GM18907 (cell line): ENCODE measurements at regions not wholly inside any gene's neighbourhood (a gene's known extent, or its start where the extent isn't known, plus 50 kb on each side); places are given as distances from the start of the nearest gene placed in this dataset.
"Not testable (repeated sequence)": the region's sequence is repeated elsewhere in the genome, so short reads cannot be mapped to it uniquely, and the experiment has no call there.

Source experiments
- ATAC-seq: cut with Tn5 transposase; IDR thresholded peaks from one replicate; pipeline ENCODE4 v1.9.1; 2021; ENCODE audit warnings: mild to moderate bottlenecking, moderate library complexity; ENCODE audit not compliant: unreplicated experiment

DNA sequence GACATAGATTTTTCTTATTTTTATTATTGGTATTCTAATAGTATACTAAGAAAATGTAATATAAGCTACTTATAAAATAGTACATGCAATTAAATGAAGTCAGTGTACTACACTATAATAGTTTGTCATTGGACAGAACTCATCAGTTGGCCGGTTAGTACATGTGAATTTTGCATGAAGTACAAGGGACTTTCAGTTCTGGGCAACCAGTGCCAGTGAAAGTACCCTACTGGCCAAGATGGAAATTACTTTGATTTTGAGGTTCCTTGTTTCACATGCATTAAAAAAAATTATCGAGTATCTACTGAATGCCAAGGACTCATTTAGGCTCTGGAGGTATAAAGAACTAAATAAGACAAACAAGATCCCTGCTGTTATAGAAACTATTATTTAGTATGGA lies 213.4 kb upstream of the ELL2 start:
- peak; percentile 55 for ATAC-seq

- ATAC-seq = no peak
Observed at GRCh38 chr5:96173366-96173765, 211.7 kb upstream of the ELL2 start.

DNA sequence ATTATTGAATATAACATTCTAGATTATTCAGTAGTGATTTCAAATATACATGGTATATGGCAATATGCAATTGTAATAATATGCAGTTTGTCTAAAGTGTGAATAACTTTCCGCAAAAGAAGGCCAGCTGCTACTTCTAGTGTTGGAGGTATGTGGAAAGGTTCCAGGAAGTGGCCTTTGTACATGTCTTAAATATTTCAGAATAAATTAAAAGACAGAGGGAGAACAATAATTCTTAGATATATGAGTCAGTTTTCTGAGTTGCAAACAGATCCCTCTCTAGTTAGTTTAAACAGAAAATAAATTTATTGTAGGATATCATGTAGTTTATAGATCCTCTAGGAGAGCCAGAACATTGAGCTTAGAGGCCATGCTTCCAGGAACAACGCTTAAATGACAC lies 210.8 kb upstream of the ELL2 start:
- no peak for ATAC-seq

DNA sequence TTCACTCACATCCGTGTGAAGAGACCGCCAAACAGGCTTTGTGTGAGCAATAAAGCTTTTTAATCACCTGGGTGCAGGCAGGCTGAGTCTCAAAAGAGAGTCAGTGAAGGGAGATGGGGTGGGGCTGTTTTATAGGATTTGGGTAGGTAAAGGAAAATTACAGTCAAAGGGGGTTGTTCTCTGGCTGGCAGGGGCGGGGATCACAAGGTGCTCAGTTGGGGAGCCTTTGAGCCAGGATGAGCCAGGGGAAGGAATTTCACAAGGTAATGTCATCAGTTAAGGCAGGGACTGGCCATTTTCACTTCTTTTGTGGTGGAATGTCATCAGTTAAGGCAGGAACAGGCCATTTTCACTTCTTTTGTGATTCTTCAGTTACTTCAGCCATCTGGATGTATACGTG lies 210.3 kb upstream of the ELL2 start:
- ATAC-seq = not testable (repeated sequence)

GRCh38 chr5:96170481-96171125 lies 209.0 kb upstream of the ELL2 start:
- not testable (repeated sequence) for ATAC-seq

DNA sequence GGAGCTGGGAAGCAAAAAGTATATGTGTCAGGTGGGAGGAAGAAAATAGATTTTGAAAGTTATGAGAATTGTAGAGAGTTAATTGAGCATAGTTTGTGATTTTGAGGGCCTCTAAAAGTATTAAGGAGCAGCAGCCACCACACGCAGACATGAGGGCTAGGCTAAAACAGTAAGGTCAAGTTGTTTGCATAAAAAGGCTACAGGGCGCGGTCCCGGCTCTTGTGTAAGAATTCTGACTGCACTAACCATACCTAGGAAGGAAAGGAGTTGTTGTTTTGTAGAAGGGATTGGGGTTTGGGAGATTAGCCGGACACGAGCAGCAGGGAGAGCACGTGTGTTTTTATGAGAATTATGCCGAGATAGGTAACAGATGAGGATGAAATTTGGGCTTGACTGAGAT lies 207.2 kb upstream of the ELL2 start:
- ATAC-seq = not testable (repeated sequence)

DNA sequence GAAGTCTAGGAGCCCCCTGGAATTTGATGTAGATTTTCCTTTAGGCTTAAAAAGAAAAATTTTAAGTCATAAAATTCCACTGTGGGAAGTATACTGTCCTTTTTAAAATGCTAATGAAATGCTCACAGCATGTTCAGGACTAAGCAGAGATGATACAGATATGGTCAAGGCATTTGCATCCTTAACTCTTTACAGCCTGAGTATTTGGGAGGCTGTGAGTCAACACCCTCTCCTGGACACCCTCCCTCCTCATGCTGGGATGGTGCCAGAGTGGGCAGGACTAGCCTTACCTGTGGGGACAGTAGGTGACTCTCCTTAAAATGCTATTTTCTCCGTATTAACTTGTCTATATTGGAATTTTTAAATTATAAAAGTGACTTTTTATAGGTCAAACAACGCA lies 197.4 kb upstream of the ELL2 start:
- ATAC-seq = no peak

DNA sequence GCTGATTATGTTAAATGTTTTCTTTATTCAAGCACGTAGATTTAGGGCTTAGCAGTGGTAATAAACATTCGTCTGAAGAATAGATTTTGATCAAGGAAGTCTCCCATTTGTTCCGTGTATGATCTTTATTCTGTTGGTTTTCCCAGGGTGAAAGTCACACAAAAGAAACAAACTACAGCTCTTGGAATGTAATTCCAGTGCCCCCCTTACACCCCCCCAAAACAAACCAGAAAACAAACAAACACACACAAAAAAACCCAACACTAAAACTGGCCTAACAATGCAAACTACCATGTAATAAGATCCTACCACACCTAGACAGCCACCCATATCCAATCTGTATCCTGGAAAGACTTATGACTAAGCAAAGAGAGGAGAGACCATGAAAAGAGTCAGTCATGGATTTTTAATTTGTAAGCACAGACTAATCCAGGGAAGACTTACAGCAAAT lies 196.2 kb upstream of the ELL2 start:
- no peak for ATAC-seq

DNA sequence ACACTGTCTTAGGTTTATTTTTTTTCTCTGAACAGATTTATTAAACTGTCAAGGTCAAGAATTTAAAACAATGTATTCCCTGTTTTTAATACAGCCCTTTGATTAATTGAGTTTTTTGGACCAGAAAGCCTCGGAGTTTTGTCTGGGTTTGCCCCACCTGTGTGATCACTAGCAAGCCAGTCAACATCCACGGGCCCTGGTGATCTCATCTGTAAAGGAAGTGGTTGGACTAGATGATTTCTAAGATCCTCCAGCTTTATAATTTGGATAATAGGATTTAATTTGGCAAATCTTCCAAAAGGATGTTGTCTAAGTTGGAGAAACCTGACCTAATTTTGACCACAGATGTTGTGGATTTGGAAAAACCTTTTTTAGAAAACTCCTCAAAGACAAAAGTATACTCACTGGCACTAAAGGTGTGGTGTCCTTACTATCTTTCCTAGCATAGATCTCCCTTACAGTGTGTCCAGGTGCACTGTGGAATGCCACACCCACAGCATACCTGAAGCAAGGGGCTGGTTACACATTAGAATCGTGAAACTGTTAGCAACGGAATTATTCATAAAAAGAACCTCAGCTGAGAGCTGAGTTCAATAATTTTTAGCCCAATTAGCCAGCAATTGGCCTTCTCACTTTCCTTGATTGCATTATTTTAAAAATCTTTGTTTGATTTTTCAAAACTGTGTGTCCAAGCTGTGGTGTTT lies 195.6 kb upstream of the ELL2 start:
- no peak for ATAC-seq

- ATAC-seq = no peak
Observed at GRCh38 chr5:96155147-96155546, 193.5 kb upstream of the ELL2 start.

GRCh38 chr5:96151891-96152290 lies 190.2 kb upstream of the ELL2 start:
- peak; percentile 51 for ATAC-seq

DNA sequence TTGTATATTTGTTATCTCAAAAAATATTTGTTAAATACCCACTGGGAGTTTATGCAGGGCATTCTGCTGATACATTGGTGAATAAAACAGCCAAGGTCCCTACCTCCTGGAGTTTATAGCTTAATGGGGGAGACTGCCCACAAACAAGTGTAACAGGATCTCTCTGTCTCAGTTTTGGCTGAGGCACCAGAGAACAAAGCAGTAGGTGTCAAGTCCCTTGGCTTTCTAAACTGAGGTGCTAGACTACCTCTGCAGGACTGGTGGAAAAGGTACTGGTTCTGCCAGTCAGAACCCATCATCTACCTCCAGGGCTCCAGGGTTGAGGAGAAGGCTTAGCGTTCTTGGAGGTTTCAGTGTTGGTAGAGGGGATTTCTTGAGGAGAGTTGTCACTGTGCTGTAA lies 188.4 kb upstream of the ELL2 start:
- ATAC-seq = no peak

- no peak for ATAC-seq
Observed at GRCh38 chr5:96149546-96149945, 187.9 kb upstream of the ELL2 start.

DNA sequence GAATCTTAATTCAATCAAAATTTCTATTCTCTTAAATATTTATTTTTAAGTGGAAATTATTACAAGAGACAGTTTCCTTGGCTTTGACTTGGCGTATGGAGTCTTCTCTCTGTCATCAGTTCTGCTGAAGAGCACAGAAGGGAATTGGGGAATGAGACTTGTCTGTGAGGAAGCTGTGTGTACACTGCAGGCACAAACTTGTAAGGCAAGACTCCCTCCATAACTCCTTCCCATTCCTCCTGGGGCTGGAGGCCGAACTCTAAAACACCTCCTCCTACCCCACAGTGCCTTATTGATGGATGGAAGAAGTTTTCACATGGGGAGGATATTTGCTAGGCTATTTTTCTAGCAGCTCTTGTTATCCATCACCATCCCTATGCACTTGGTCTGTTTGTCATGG lies 187.4 kb upstream of the ELL2 start:
- ATAC-seq = no peak

GRCh38 chr5:96148376-96148775 lies 186.7 kb upstream of the ELL2 start:
- no peak for ATAC-seq

DNA sequence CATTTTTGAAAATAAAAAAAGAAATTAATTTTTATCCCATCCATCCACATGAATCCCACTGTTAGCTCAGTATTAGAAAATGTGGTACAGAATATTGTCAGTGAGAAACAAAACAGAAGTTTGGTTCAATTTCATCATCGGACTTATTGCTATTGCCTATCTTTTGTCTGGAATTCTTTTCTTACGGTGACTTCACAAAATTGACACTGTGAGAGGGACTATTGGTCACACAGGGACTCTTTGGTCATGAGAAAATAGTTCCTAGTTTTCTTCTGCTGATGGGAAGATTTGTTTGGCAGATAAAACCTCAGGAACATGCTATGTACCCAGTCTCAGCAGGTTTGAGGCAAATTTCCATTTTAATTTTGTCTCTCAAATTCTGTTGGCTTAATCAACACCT lies 186.2 kb upstream of the ELL2 start:
- ATAC-seq = no peak

DNA sequence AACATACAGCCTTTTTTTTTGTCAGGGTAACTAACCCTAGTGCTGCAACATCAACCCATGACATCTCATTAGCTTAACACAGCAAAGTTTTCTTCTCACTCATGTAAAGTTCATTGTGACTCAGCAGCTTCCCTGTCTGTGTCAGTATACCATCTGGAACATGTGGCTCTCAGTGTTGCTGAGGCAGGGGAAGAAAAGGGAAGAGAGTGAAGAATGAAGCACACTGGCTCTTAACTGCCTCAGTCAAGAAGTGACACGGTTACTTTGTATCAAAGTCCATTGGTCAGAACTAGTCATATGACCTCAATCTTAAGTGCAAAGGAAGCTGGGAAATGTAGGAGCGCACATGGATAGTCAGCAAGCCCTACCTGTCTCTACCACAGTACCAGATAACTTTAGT lies 185.0 kb upstream of the ELL2 start:
- peak; percentile 71 for ATAC-seq

- no peak for ATAC-seq
Observed at GRCh38 chr5:96144289-96144688, 182.6 kb upstream of the ELL2 start.

DNA sequence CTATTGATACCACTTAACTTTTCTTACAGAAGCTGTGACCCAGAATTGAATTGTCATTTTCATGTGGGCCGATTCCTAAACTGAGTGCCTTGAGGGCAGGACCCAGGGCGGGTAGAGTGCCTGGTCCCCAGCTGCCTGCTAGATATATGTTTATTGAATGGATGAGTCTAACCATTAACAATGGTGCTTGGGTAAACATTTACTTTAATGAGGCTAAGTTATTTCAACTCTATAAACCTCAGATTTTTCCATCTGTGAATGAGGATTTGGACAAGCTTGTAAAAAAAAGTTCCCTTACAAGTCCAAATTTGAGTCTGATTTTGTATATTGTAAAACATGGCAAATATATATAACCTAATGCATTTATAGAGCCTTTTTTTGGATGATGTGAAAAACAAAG lies 181.8 kb upstream of the ELL2 start:
- no peak for ATAC-seq

DNA sequence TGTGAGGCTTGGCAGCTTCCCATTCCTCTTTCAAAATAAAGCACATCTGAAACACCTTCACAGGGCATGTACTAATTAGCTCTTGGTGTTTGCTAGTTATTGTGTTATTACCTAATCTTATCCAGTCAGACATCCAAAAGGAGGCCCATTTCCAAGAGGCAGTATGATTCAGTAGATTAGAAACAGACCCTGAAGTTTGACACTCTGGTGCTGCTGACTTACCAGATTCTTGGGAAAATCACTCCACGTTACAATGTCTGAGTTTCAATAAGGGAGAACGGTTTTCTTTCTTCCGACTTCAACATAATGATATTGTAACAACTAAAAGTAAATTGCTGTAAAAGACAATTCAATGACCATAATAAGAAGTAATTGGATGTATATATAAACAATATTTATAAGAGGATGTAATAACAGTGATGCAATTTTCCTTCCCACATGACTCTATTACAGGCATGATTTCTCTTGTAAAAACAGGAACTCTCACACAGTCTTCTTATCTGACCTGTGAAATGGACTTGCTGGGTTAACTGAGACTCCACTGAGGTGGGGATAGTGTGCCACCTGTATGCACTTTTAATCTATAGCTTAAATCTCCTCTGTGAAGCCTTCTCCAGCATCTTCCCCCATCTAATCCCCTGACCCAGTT lies 181.3 kb upstream of the ELL2 start:
- ATAC-seq = no peak

- ATAC-seq = no peak
Observed at GRCh38 chr5:96142184-96142781, 180.6 kb upstream of the ELL2 start.

DNA sequence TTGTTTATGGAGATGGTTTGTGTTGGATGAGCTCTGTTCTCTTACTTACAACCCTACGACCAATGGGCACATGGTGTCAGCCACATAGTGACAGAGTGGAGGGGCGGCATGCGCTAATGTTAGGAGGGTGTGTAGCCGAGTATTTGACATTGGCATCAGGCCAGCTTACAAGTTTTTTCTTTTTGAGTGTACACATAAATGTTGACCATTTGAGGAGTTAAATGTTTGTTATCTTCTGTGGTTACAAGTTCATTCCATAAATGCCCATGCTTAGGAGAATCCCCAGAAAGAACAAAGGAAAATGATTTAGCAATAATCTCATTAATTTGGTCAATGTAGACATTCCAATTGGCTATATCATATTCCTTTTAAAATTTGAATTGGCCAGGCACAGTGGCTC lies 180.1 kb upstream of the ELL2 start:
- ATAC-seq = no peak
